H1 (cell line): ENCODE measurements at regions not wholly inside any gene's neighbourhood (a gene's known extent, or its start where the extent isn't known, plus 50 kb on each side); places are given as distances from the start of the nearest gene placed in this dataset.

Source experiments
- CTCF ChIA-PET: fragments of 300-600 bp; sonication (Branson Sonifier 250); formaldehyde crosslinking; loops from one replicate; lab custom pipeline; 2021; ENCODE audit not compliant: partially characterized antibody; lab: Charles Lee
- POLR2A ChIA-PET: fragments of 300-600 bp; sonication (Branson Sonifier 250); formaldehyde crosslinking; loops from one replicate; lab custom pipeline; 2021; ENCODE audit warnings: inconsistent platforms; ENCODE audit not compliant: partially characterized antibody; lab: Charles Lee
- DNase-seq, 2 experiments: peaks; one replicate each; pipeline versions ENCODE4 v3.0.0 to v3.0.0-alpha.2; 2010 to 2022; ENCODE audit warnings: low spot score in 2 of 2, low read depth in 1 of 2, mixed read lengths in 1 of 2
- FAIRE-seq: peaks from 2 replicates; lab custom pipeline; 2011; peaks lifted over from hg19 to GRCh38; lab: Jason Lieb, UNC
- H2AFZ ChIP-seq: 2 replicates; pipeline ENCODE4 v1.8.1; 2012; ENCODE audit warnings: low read length, inconsistent platforms
- H2AK5ac ChIP-seq: 2 replicates; pipeline ENCODE4 v1.6.1; 2013; ENCODE audit warnings: low read depth, low read length
- H2BK120ac ChIP-seq: replicated peaks from 2 replicates; pipeline ENCODE3; 2013; ENCODE audit warnings: low read depth, low read length, inconsistent platforms
- H2BK12ac ChIP-seq: 2 replicates; pipeline ENCODE4 v1.6.1; 2013; ENCODE audit warnings: low read depth, low read length
- H2BK15ac ChIP-seq: 2 replicates; pipeline ENCODE4 v1.6.1; 2013; ENCODE audit warnings: low read length
- H2BK20ac ChIP-seq: 2 replicates; pipeline ENCODE4 v1.6.1; 2013; ENCODE audit warnings: low read length
- H2BK5ac ChIP-seq: 2 replicates; pipeline ENCODE4 v1.6.1; 2013; ENCODE audit warnings: low read depth, low read length
- H3K14ac ChIP-seq: 2 replicates; pipeline ENCODE4 v1.6.1; 2013; ENCODE audit warnings: inconsistent platforms; ENCODE audit not compliant: insufficient read length
- H3K18ac ChIP-seq: 2 replicates; pipeline ENCODE4 v1.6.1; 2013; ENCODE audit warnings: low read length; ENCODE audit errors: extremely low read depth
- H3K23ac ChIP-seq: 2 replicates; pipeline ENCODE4 v1.6.1; 2013; ENCODE audit warnings: inconsistent platforms; ENCODE audit not compliant: insufficient read length
- H3K23me2 ChIP-seq: 2 replicates; pipeline ENCODE4 v1.6.1; 2013; ENCODE audit warnings: low read depth, low read length
- H3K27ac ChIP-seq: 2 replicates; pipeline ENCODE4 v1.6.1; 2011; ENCODE audit warnings: low read depth, low read length, inconsistent platforms
- H3K27me3 ChIP-seq, 4 experiments: replicated peaks in 1 of 4; 1 replicate in 1 of 4; 2 replicates in 3 of 4; pipeline versions ENCODE4 v1.6.1 to v1.8.1; 2011 to 2013; ENCODE audit warnings: low read length in 3 of 4, mild to moderate bottlenecking in 3 of 4, inconsistent platforms in 2 of 4, mixed read lengths in 2 of 4, moderate library complexity in 1 of 4; ENCODE audit not compliant: control insufficient read depth in 3 of 4, insufficient read depth in 3 of 4; ENCODE audit errors: extremely low read depth in 1 of 4
- H3K36me3 ChIP-seq, 4 experiments: 2 replicates each; pipeline versions ENCODE4 v1.6.1 to v1.8.1; 2011 to 2013; ENCODE audit warnings: mild to moderate bottlenecking in 4 of 4, low read length in 3 of 4, moderate library complexity in 2 of 4, control low read depth in 1 of 4, inconsistent platforms in 1 of 4; ENCODE audit not compliant: insufficient read depth in 4 of 4, control insufficient read depth in 2 of 4
- H3K4ac ChIP-seq: replicated peaks from 2 replicates; pipeline ENCODE3; 2013; ENCODE audit warnings: low read length, low read depth, mixed read lengths, inconsistent platforms; ENCODE audit not compliant: insufficient read length
- H3K4me1 ChIP-seq, 4 experiments: replicated peaks in 1 of 4; 1 replicate in 1 of 4; 2 replicates in 3 of 4; pipeline versions ENCODE4 v1.6.1 to v1.8.1; 2011 to 2013; ENCODE audit warnings: low read length in 3 of 4, inconsistent platforms in 2 of 4, mixed read lengths in 1 of 4; ENCODE audit not compliant: insufficient read depth in 4 of 4, control insufficient read depth in 3 of 4
- H3K4me2 ChIP-seq, 2 experiments: 2 replicates each; pipeline versions ENCODE4 v1.6.1 to v1.8.1; 2011 to 2013; ENCODE audit warnings: low read depth in 2 of 2, low read length in 2 of 2, control low read depth in 1 of 2, inconsistent platforms in 1 of 2, mild to moderate bottlenecking in 1 of 2; ENCODE audit not compliant: insufficient read depth in 1 of 2
- H3K4me3 ChIP-seq, 4 experiments: fragments of 200-600, 300-600 bp in 1 of 4; sonication (generic), shearing (Covaris generic), sonication (Bioruptor Twin) in 1 of 4; 2 replicates each; pipeline versions ENCODE4 v1.5.1 to v1.8.1; 2011 to 2016; ENCODE audit warnings: low read length in 4 of 4, low read depth in 3 of 4, control low read depth in 2 of 4, inconsistent platforms in 2 of 4, mild to moderate bottlenecking in 2 of 4, mixed read lengths in 1 of 4, moderate library complexity in 1 of 4; ENCODE audit not compliant: insufficient read depth in 2 of 4; ENCODE audit errors: extremely low read depth in 1 of 4
- H3K56ac ChIP-seq: replicated peaks from 2 replicates; pipeline ENCODE3; 2013; ENCODE audit warnings: low read depth, mild to moderate bottlenecking, mixed read lengths, low read length, inconsistent platforms; ENCODE audit not compliant: insufficient read length
- H3K79me1 ChIP-seq: 2 replicates; pipeline ENCODE4 v1.6.1; 2013; ENCODE audit warnings: low read depth, low read length, control low read depth
- H3K79me2 ChIP-seq, 2 experiments: 2 replicates each; pipeline versions ENCODE4 v1.6.1 to v1.8.1; 2012 to 2013; ENCODE audit warnings: low read length in 2 of 2, mild to moderate bottlenecking in 2 of 2, inconsistent platforms in 1 of 2; ENCODE audit not compliant: insufficient read depth in 2 of 2, control insufficient read depth in 1 of 2
- H3K9ac ChIP-seq, 4 experiments: replicated peaks in 1 of 4; 1 replicate in 1 of 4; 2 replicates in 3 of 4; pipeline versions ENCODE4 v1.6.1 to v1.8.1; 2011 to 2013; ENCODE audit warnings: low read depth in 3 of 4, low read length in 3 of 4, control low read depth in 2 of 4, mild to moderate bottlenecking in 2 of 4, moderate library complexity in 2 of 4, inconsistent platforms in 1 of 4; ENCODE audit errors: extremely low read depth in 1 of 4
- H3K9me3 ChIP-seq, 2 experiments: 2 replicates each; pipeline versions ENCODE4 v1.6.1 to v1.8.1; 2012 to 2013; ENCODE audit warnings: mild to moderate bottlenecking in 2 of 2, moderate library complexity in 2 of 2, control low read depth in 1 of 2, inconsistent platforms in 1 of 2, low read depth in 1 of 2, low read length in 1 of 2, mixed read lengths in 1 of 2; ENCODE audit not compliant: insufficient read depth in 2 of 2
- H4K20me1 ChIP-seq, 2 experiments: replicated peaks in 1 of 2; 2 replicates each; pipeline versions ENCODE3 to v1.8.1; 2011 to 2013; ENCODE audit warnings: inconsistent platforms in 2 of 2, low read length in 2 of 2, mild to moderate bottlenecking in 1 of 2; ENCODE audit not compliant: insufficient read depth in 2 of 2, control insufficient read depth in 1 of 2
- H4K5ac ChIP-seq: 2 replicates; pipeline ENCODE4 v1.6.1; 2013; ENCODE audit warnings: low read length, low read depth, mixed read lengths, inconsistent platforms; ENCODE audit not compliant: insufficient read length
- H4K8ac ChIP-seq: 2 replicates; pipeline ENCODE4 v1.8.0; 2013; ENCODE audit warnings: mild to moderate bottlenecking, moderate library complexity, low read length, inconsistent platforms; ENCODE audit not compliant: insufficient read depth; ENCODE audit errors: extremely low read depth
- H4K91ac ChIP-seq: replicated peaks from 2 replicates; pipeline ENCODE3; 2013; ENCODE audit warnings: low read length, mixed read lengths, inconsistent platforms; ENCODE audit not compliant: insufficient read length
- CHD2 ChIP-seq: IDR thresholded peaks from 2 replicates; pipeline ENCODE4 v1.6.1; 2012; ENCODE audit warnings: low read length, improper control_type of control experiment
- EP300 ChIP-seq, 2 experiments: IDR thresholded peaks; 1 replicate in 1 of 2; 2 replicates in 1 of 2; pipeline ENCODE4 v1.6.1; 2011 to 2012; ENCODE audit warnings: low read depth in 2 of 2, low read length in 2 of 2, mild to moderate bottlenecking in 2 of 2, borderline replicate concordance in 1 of 2, inconsistent platforms in 1 of 2, moderate library complexity in 1 of 2
- FOSL1 ChIP-seq: IDR thresholded peaks from 2 replicates; pipeline ENCODE4 v1.6.1; 2011; ENCODE audit warnings: mild to moderate bottlenecking, low read depth, low read length, moderate library complexity; ENCODE audit not compliant: insufficient read depth
- GABPA ChIP-seq: IDR thresholded peaks from 2 replicates; pipeline ENCODE4 v1.6.1; 2011; ENCODE audit warnings: mild to moderate bottlenecking, low read length, moderate library complexity, borderline replicate concordance; ENCODE audit not compliant: insufficient read depth
- HDAC2 ChIP-seq, 2 experiments: fragments of 300-600 bp in 1 of 2; sonication (generic) in 1 of 2; IDR thresholded peaks; 2 replicates each; pipeline ENCODE4 v1.6.1; 2011 to 2012; ENCODE audit warnings: low read depth in 2 of 2, low read length in 2 of 2, mild to moderate bottlenecking in 2 of 2, moderate library complexity in 2 of 2, borderline replicate concordance in 1 of 2, inconsistent platforms in 1 of 2
- HDAC6 ChIP-seq: IDR thresholded peaks from one replicate; pipeline ENCODE4 v1.7.1; 2012; ENCODE audit warnings: low read depth, mild to moderate bottlenecking, inconsistent platforms, low read length, moderate library complexity
- JUN ChIP-seq: IDR thresholded peaks from 2 replicates; pipeline ENCODE4 v1.6.1; 2011; ENCODE audit warnings: low read depth, mild to moderate bottlenecking, improper control_type of control experiment, low read length
- KDM4A ChIP-seq: IDR thresholded peaks from one replicate; pipeline ENCODE4 v1.7.1; 2012; ENCODE audit warnings: low read depth, mild to moderate bottlenecking, moderate library complexity, low read length, inconsistent platforms; ENCODE audit not compliant: severe bottlenecking
- SP4 ChIP-seq: IDR thresholded peaks from 2 replicates; pipeline ENCODE4 v1.6.1; 2012; ENCODE audit warnings: low read length, inconsistent platforms
- TAF7 ChIP-seq: optimal IDR thresholded peaks from 2 replicates; pipeline ENCODE3; 2011; ENCODE audit warnings: low read depth, mild to moderate bottlenecking, inconsistent platforms, low read length, moderate library complexity, borderline replicate concordance
- ZNF274 ChIP-seq: IDR thresholded peaks from 2 replicates; pipeline ENCODE4 v1.7.0; 2012; ENCODE audit warnings: low read length, borderline replicate concordance; ENCODE audit errors: extremely low read depth
- WGBS, 2 experiments: shearing (Covaris generic) in 1 of 2; methylation state at CpG; one replicate each; pipeline versions ENCODE4 v1.1.6 to v1.1.7; 2013 to 2015; ENCODE audit warnings: low lambda C conversion rate in 2 of 2, mixed read lengths in 2 of 2, inconsistent platforms in 1 of 2, low coverage in 1 of 2, missing lambda C conversion rate in 1 of 2; ENCODE audit not compliant: insufficient replicate concordance in 2 of 2, insufficient coverage in 1 of 2, insufficient read length in 1 of 2; ENCODE audit errors: extremely low coverage in 1 of 2, missing lambda C conversion rate in 1 of 2; 5-methylcytosine and 5-hydroxymethylcytosine counted together
- TF ChIP-seq, protein P1 (sequence below): IDR thresholded peaks from 2 replicates; pipeline ENCODE4 v1.6.1; 2012; ENCODE audit warnings: low read length, inconsistent platforms

DNA sequence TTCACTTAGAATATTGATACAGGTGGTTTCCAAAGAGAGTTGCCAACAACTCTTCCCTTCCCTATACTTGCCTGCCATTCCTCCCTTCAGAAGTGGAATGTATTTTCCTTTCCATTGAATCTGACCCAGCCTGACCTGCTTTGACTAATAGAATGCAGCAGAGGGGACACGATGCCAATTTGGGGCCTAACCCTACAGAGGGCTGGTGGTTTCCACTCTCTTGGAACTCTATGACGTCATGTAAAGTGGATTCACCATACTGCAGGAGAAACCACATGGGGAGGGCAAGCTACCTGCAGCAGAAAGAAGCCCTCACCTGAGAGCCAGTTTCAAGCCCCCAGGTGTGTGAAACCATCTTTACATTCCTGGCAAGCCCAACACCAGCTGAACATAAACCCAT is 98.9 kb upstream of the TRIB2 start:
- Histone ChIP-seq H2BK12ac (no peak overlapping the region), H3K4me1 (no peaks in the 10 kb centered on the region; a peak in 1 of 7 replicates), H3K27me3 (no peaks in the 10 kb centered on the region), H3K9me3 (no peaks in the 10 kb centered on the region), H2BK120ac (no peak overlapping the region), H3K23me2 (no peaks in the 10 kb centered on the region), H3K56ac (no peak overlapping the region), H2AK5ac (no peak overlapping the region), H3K4me3 (no peak overlapping the region), H3K23ac (no peak overlapping the region), H4K8ac (no peak overlapping the region), H3K14ac (no peak overlapping the region), H4K5ac (no peak overlapping the region), H2BK15ac (no peak overlapping the region), H3K27ac (no peak overlapping the region), H2BK20ac (no peak overlapping the region), H3K4ac (no peak overlapping the region), H3K18ac (no peak overlapping the region), H3K4me2 (no peak overlapping the region), H4K20me1 (no peaks in the 10 kb centered on the region), H3K79me1 (no peaks in the 10 kb centered on the region), H3K79me2 (no peaks in the 10 kb centered on the region), H2AFZ (no peak overlapping the region), H3K9ac (no peak overlapping the region), H4K91ac (no peak overlapping the region), H2BK5ac (no peak overlapping the region), H3K36me3 (no peaks in the 10 kb centered on the region)
- FAIRE-seq (no peak), DNase-seq (no peak)
- WGBS, 2 experiments = 87% methylated on average over 2 of the region's 2 CpGs; no CpG with 5 or more reads in 1 of the 2 experiments
- ChIA-PET CTCF (no interaction called here), POLR2A (no interaction called here)
- TF ChIP-seq SP4 = no peak
- TF ChIP-seq GABPA = no peak
- no peak for TF ChIP-seq CHD2
- TF ChIP-seq TAF7 = no peak
- no peak for TF ChIP-seq ZNF274
- no peak for TF ChIP-seq FOSL1
- TF ChIP-seq HDAC2 (IDR thresholded peaks at IDR 0.05; ENCODE audit: borderline replicate concordance in 1 of 2, low read depth in 2 of 2, low read length in 2 of 2) = no peak
- TF ChIP-seq HDAC6 = no peak
- no peak for TF ChIP-seq JUN
- no peak for TF ChIP-seq KDM4A
- no peak for TF ChIP-seq EP300 (IDR thresholded peaks at IDR 0.05; ENCODE audit: borderline replicate concordance in 1 of 2, low read depth in 2 of 2, low read length in 2 of 2)
- TF ChIP-seq, protein P1, sequence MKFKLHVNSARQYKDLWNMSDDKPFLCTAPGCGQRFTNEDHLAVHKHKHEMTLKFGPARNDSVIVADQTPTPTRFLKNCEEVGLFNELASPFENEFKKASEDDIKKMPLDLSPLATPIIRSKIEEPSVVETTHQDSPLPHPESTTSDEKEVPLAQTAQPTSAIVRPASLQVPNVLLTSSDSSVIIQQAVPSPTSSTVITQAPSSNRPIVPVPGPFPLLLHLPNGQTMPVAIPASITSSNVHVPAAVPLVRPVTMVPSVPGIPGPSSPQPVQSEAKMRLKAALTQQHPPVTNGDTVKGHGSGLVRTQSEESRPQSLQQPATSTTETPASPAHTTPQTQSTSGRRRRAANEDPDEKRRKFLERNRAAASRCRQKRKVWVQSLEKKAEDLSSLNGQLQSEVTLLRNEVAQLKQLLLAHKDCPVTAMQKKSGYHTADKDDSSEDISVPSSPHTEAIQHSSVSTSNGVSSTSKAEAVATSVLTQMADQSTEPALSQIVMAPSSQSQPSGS = no peak
